ENCODE measurements at regions not wholly inside any gene's neighbourhood (a gene's known extent, or its start where the extent isn't known, plus 50 kb on each side); places are given as distances from the start of the nearest gene placed in this dataset.
"Not testable (repeated sequence)": the region's sequence is repeated elsewhere in the genome, so short reads cannot be mapped to it uniquely, and the experiment has no call there.

DNA sequence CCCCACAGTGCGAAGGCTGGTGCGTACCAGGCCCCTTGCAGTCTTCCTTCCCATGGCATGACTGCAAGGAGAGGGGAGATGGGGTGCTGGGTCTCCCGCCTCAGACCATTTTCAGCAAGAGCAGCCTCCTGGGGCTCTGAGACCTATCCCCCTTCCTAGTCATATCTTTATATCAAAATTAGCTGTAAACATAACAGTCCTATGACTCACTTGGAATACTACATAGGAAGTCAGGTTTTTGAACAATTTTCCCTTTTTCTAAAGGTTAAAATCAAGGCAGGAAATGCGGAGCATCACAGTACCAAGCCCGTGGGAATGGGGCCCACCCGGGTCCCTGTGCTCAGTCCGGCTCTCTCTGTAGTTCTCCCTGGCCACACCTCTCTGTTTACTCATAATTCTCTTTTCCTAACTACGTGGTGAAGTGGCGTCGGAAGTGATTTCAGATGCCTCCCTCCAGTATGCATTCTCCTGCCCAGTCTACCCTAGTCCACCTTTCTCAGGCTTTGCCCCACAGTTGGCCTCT is 109.8 kb upstream of the TMEM170B start:
- no peak for DNase-seq (ENCODE audit: low read depth)

DNA sequence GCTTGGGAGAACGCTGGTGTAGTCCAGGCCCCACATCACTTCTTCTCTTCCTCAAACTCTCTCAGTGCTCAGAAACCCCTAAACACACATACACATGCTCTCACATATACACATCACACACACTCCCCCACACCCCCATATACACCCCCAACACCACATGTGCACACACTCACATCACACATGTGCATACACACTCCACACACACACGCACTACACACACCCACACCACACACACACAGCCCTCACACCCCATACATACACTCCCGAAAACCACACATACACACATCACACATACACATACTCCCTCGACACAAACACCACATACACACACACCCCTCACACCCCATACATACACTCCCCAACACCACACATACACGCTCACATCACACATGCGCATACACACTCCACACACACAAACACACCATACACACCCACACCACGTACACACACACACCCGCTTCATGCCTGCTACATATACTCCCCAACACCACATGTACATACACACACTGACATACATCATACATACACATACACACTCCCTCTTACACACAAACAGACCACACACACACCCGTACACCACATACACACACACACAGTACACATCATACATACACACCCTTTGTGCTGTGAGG is 110.3 kb upstream of the TMEM170B start:
- no peak for DNase-seq (ENCODE audit: low read depth)

DNA sequence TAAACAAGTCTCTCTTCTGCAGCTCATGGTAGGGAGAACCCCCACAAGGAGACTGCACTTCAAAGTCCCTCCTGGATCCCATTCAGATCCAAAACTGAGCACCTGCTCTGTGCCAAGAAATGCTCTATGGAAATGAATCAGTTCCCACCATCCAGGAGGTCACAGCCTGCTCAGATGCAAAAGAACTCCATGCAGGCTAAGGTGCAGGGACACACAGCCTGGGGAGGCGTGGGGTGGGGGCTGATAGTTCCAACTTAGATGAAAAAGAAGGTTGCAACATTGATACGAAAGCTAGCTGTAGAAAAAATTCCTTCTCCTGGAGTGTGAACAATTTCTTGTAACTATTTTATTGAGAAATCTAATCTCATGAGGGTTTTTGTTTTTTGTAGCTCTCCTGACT is 111.0 kb upstream of the TMEM170B start:
- DNase-seq (ENCODE audit: low read depth): no peak

DNA sequence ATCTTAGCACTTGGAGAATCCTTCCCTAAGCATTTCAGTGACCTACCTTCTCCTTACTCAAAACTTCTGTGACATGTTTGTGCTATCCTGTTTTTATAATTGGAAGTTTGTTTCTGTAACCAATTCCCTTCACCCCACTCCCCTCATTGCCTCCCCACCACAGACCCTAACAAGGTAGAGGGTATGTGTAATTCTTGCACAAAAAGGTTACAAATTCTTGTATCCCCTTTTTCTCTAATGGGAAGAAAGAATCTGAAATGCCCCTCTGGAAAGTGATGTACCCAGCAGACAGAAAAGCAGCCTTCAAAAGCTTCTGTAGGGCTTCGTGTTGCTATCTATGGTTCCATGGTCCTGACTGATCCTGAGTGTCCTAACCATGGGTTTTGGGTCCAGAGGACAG is 111.7 kb upstream of the TMEM170B start:
- DNase-seq (ENCODE audit: low read depth): no peak

DNA sequence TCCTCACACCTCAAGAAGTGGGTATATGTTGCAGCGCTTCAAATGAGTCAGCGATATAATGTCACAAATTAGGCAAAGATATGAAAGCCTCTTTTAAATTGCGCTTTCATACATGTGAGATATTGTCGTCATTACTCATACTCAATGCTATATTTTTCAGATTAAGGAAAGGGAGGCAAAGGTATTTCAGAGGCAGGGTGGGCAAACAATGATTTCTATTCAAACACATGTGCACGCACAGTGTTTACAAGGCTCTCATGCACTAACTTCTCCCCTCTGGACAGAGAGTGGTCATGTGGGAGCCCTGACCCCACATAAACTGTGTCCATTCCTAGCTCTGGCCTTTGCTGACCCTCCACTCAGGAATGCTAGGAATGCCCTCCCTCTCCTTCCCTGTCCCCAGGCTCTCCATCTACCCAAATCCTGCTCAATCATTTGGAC is 112.1 kb upstream of the TMEM170B start:
- DNase-seq (ENCODE audit: low read depth): no peak

DNA sequence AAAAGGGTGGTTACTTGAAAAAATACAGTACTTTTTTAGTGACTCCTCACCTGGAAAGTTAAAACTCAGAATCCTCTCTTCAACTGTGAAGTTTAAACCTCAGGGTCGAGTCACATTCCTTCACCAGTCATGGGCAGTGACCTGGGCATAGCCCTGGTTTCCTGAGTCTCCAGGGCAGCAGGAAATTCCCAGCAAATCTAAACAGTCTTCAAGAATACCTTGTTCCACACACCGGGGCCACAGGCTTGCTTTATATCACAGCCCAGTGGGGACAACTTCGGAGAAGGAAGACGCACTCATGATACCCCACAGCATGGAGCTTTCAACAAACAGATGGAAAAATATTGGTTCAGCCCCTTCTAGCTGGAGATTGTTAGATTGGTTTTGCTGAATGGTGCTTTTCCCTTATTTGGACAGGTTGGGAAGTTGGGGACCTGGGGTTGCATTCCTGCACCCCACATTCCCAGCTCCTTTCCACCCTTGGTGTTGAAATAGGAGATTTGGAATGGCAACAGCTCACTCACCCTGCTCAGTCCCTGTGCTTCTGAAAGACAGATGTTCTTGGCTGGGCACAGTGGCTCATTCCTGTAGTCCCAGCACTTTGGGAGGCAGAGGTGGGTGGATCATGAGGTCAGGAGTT is 113.0 kb upstream of the TMEM170B start:
- DNase-seq (ENCODE audit: low read depth): no peak

DNA sequence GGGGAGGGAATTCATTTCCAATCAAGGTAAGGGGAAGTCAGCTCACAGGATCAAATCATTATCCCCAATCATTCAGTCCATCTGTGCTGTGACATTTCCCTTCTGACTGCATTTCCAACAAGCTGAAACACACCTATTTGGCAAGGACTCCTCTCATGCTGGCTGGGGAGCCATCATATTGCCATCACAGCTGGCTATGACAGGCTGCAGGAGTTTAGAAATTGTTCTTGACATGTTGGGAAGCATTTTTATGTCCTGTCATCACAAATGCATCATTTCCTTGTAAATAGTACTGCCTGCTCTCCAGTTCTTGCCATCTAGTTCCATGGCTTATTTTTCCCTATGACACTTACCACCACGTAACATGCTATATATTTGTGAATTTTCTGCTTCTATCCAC is 113.9 kb upstream of the TMEM170B start:
- no peak for DNase-seq (ENCODE audit: low read depth)

DNA sequence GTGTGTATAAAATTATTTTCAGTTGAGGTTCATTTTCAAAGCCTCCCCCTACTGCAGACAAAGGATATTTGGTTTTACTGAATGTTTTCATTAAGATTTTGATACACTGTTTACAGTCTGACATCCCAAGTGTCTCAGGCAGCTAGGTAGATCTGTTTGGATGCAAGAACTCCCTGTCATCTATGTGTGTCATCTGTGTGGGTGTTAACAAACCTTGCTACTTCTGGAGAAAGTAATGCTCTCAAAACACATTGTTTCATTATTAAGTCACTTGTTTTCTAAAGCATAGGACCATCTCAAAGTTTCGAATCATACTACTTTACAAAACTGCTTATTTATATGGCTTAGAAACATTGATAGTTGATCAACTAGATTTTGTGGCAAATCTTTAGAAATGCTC is 114.5 kb upstream of the TMEM170B start:
- no peak for DNase-seq (ENCODE audit: low read depth)

DNA sequence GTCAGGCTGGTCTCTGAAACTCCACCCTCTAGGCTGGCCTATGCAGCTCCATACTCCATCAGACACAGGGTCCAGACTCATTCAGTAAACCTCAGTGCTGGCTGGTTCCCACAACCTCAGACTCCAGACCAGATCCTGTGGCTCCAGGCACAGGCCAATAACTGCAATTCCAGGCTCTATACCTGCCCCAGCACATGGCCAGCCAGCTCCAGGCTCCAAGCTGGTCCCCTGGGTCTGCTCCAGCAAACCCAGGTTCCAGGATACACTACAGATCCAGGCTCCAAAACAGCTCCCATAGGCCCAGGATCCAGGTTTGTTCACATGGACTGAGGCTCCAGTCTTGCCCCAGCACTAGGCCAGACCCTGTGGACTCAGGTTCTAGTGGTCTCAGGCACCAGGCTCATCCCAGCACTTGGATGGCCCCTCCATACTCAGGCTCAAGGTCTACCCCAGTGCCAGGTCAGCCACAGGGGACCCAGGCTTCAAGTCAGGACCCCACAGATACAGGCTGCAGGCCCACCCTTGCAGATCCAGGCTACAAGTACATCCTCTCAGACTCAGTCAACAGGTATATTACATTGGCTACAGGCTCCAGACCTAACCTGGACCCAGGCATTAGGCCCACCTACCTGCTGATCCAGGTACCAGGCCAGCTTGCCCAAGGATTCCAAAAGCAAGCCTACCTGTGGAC is 117.6 kb upstream of the TMEM170B start:
- no peak for DNase-seq (ENCODE audit: low read depth)

DNA sequence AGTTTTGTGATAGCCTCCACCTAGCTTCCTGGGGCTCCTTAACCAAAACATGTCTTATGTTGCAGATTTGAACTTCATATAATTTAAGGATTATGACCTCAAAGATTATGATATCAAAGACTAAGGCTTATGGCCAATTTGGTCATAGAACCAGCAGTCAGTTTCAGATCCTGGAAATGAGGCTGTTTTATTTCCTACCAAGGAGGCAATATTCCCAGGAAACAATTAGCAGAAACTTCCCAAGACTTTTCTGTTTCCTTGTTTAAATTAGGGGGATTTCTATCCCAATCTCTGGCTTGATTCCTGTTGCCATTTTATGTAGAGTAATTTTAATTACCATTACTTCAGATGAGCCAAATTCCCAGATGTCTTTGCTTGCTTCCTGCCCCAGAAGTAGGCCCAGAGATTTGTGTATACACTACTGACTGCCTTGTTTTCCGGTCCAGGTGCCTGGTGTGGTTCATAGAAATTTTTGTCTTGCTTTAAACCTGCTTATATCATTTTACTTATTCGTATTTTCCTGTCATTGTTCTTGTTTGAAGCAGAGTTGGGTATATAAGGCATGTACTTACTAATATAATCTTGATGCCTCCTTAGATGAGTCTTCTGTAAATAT is 119.2 kb upstream of the TMEM170B start:
- no peak for DNase-seq (ENCODE audit: low read depth)

DNA sequence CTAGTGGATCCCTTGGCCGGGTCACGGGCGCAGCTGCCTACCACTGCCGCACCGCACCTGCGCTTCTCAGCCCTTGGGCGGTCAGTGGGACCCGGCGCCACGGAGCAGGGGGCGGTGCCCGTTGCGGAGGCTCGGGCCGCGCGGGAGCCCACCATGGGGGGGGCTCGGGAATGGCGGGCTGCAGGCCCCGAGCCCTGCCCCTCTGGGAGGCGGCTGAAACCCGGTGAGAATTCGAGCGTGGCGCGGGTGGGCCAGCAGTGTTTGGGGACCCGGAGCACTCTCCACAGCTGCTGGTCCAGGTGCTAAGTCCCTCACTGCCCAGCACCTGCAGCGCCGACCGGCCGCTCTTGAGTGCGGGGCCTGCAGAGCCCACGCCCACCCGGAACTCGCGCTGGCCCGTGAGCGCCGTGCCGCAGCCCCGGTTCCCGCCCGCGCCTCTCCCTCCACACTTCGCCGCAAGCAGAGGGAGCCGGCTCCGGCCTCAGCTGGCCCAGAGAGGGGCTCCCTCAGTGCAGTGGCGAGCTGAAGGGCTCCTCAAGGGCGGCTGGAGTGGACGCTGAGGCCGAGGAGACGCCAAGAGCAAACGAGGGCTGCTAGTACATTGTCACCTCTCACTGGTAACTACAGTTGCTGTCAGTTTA is 120.5 kb upstream of the TMEM170B start:
- no peak for DNase-seq (ENCODE audit: low read depth)

DNA sequence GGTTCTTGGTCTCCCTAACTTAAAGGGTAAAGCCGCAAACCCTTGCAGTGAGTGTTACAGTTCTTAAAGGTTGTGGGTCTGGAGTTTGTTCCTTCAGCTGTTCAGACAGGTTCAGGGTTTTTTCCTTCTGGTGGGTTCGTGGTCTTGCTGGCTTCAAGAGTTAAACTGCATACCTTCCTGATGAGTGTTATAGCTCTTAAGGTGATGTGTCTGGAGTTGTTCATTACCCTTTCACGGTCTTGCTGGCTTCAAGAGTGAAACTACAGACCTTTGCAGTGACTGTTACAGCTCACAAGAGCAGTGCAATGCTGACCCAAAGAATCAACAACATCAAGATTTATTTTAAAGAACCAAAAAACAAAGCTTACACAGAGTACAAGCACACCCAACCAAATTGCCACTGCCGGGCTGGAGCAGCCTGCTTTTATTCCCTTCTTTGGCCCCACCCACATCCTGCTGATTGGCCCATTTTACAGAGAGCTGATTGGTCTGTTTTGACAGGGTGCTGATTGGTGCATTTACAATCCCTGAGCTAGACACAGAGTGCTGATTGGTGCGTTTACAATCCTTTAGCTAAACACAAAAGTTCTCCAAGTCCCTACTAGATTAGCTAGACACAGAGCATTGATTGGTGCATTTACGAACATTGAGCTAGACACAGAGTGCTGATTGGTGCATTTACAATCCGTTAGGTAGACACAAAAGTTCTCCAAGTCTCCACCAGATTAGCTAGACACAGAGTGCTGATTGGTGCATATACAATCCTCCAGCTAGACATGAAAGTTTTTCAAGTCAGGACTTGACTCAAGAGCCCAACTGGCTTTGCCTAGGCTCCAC is 121.2 kb upstream of the TMEM170B start:
- DNase-seq (ENCODE audit: low read depth): not testable (repeated sequence)

DNA sequence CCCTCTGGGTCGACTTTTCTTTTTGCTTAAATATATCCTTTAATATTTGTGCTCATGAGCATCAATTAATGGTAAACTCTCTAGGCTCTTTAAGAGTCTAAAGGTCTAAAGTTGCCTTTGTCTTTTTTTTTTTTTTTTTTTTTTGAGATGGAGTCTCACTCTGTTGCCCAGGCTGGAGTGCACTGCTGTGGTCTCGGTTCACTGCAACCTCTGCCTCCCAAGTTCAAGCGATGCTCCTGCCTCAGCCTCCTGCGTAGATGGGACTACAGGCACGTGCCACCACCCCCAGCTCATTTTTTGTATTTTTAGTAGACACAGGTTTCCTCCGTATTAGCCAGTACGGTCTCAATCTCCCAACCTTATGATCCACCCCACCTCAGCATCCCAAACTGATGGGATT is 122.0 kb upstream of the TMEM170B start:
- DNase-seq (ENCODE audit: low read depth): no peak

DNA sequence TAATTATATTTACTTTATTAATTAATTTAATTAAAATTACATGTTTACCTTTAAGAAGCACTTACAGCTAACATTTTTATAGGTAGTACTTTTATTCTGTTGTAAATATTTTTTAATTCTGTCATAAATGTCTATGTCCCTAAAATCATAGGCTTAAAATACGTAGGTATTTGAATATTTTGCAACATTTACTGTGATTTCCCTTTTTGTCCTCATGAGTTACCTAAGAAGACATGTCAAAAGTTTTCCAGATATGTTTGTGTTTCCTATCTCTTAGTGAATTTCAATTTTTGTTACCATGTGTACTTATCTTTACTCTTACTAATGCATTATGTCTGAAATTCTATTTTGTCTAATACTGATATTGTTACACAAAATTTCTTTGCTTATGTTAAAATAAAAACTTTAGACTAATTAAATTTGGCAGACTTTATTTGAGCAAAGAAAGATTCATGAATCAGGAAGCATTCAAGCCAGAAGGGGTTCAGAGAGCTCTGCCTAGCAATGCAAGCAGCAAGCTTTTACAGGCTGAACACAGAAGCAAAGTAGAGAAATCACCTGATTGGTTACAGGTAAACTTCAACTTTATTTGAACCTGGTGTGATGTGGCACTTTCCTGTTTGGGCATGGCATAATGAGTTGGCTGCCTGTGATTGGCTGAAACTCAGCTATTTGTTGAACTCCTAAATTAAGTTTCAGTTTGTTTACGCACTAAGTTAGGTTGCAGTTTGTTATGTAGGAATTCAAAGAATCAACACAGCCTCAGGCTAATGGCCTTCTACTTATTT is 123.2 kb upstream of the TMEM170B start:
- DNase-seq (ENCODE audit: low read depth): no peak

DNA sequence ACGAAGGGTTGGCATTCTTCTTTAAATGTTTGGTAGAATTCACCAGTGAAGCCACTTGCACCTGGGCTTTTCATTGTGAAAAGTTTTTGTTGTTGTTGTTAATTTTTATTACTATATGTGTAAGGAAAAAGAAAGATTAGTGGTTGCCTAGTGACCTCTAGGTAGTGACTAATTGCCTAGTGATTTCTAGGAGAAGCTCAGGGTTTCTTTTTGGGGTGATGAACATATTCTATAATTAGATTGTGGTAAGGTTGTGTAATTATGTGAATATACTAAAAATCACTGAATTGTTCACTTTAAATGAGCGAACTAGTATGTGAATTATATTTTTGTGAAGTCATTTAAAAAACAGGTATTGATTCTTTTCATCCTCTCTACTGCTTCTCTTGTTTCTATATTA is 123.8 kb upstream of the TMEM170B start:
- no peak for DNase-seq (ENCODE audit: low read depth)

DNA sequence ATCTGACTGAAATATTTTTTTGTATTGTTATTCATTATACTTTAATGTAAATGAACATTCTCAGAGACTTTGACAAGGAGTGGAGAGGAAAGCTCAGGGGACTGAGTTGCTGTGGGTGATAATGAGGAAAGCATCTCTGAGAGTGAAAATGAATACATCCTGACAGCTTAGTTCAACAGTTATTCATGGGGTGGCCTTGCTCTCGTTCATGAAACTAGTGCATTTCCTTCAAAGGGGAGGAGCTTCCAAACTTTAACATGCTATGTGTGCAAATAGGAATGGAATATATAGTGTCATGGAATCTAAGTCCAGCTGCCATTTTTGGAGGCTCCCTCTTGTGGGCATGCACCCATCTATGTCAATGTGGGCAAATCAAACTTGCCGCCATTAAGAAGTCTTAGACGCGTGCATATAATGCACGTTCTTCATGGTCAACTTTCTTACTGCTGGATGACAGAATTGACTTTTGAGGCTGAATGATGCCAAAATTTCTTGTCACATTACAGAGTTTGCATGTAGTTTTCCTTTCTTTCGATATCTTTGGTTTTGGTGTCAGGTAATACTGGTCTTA is 124.3 kb upstream of the TMEM170B start:
- no peak for DNase-seq (ENCODE audit: low read depth)

DNA sequence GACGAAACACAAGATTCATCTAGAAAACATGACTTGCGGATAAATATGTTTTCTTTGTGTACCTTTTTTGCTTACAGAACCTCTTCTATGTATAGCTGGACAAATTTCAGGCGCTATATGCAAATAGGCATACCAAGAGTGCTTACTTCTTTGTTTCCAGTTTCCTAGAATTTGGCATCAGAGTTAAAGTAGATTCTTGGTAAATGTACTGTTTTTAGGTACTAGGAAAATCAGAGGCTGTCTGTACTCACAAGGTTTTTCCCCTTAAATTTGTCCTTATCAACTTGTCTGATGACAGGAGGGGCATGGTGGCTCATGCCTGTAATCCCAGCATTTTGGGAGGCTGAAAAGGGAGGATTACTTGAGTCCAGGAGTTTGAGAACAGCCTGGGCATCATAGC is 124.9 kb upstream of the TMEM170B start:
- no peak for DNase-seq (ENCODE audit: low read depth)

DNA sequence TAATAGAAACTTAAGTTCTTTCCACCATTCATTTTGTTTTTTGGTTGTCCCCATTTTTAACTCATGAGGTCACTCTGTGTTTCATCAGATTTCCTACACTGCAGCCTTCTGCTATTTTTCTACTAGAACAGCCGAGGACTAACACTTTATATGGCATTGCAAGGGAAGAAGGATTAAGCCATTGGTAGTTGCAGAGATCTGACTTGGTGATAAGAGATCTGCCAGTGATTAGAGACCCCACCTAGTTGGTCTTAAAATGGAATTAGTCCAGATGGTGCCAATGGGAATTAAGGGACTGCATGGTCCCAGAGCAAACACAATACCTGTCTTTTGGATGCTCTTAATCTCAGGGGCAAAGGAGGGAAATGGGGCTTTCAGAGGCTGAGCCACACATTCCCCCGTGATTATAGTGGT is 125.5 kb upstream of the TMEM170B start:
- no peak for DNase-seq (ENCODE audit: low read depth)

DNA sequence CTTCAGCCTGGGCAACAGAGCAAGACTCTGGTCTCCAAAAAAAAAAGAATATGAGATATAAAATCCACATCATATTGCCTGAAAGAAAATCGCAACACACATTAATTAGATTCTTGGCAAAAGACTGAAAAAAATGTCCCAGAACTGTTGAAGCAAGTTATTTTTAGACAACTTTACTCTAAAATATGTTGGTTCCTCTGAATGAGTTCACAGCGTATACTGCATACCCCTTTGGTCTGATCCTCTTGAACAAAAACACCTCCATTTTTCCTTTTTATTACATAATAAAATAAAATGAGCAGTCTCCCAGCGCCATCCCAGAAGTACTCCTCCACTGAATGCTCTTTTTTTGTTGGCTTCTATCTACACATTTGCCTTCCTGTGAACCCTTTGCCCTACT is 126.0 kb upstream of the TMEM170B start:
- DNase-seq (ENCODE audit: low read depth): no peak

All from myocyte (in vitro differentiated cells).